HG02938 (cell line): ENCODE measurements at regions not wholly inside any gene's neighbourhood (a gene's known extent, or its start where the extent isn't known, plus 50 kb on each side); places are given as distances from the start of the nearest gene placed in this dataset.
"Not testable (repeated sequence)": the region's sequence is repeated elsewhere in the genome, so short reads cannot be mapped to it uniquely, and the experiment has no call there.

Source experiments
- ATAC-seq: cut with Tn5 transposase; IDR thresholded peaks from one replicate; pipeline ENCODE4 v1.9.1; 2021; ENCODE audit warnings: mild to moderate bottlenecking, moderate library complexity; ENCODE audit not compliant: unreplicated experiment

DNA sequence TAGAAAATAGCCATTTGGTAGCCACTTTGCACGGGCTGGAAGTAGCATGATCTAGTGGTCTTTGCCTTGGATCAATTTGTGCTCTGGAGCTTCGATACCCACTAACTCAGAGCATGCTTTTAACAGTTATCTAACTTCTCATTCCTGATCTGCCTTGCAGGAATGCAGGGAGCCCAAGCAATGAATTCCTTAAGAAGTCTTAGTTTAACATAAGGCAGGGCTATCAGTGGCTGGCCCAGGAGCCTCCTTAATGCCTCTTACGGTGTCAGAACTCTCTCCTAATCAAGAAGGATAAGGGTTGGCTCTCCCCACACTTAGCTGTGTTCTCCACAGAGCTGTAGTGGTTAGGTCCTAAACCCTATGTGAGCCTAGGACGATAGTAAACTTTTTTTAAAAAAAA, 95.8 kb upstream of the TBCA start:
- no peak for ATAC-seq

DNA sequence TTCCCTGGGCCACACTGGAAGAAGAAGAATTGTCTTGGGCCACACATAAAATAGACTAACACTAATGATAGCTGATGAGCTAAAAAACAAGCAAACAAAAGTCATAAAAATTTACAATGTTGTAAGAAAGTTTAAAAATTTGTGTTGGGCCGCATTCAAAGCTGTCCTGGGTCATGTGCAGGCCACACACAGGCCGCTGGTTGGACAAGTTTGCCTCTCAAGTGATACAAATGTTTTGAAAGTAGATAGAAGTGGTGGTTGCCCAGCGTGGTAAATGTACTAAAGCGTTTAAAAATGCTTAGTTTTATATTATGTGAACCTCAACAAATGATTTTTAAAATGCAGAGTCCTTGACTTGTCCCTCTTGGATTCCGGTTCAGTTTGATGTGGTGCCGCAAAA, 94.9 kb upstream of the TBCA start:
- ATAC-seq: no peak

DNA sequence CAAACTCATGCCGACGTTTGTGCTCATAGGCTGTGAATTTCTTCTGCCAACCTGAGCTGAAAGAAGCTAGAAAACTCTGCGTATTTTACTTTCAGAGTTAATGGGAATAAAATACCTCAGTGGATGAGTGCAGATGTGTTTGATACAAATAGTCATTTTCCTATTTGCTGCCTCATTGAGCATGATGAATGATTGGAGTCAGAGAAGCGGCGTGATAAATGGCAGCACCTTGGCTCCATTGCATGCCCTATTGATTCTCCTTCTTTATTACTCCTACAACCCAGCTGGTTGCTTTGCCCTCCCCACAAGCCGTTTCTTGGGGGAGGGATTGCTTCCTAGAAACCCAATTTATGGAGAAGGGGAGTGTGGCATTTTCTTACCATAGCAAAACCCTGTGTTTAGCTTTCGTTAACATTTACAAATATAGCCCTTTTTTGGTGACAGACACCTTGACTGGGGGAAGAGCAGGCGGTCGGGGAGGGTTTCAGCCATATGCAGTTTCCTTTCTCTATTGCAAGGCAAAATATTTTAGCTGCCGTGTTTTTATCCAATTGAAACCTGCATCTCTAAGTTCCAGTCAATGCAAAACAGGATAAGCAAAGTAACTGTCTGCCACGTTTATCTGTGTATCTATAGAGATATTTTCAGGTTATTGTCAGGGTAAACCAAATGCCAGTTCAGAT, 93.1 kb upstream of the TBCA start:
- ATAC-seq: no peak

DNA sequence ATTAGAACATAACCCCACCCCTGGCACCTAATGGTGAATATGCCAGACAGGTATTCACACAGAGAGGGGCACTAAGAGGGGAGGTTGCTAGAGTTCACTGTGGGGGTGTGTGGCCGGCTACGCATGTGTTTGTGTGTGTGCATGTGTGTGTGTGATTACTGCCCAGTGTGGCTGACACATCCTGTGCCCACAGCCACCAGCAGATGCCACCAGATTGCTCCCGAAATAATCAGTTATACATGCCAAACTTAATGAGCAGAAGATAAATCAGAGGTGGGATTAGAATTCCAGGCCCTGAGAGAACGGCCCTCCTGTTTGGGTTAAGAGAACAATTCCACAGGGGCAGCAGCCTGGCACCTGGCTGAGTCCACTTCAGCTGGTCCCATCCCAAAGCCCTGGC, 91.8 kb upstream of the TBCA start:
- no peak for ATAC-seq

DNA sequence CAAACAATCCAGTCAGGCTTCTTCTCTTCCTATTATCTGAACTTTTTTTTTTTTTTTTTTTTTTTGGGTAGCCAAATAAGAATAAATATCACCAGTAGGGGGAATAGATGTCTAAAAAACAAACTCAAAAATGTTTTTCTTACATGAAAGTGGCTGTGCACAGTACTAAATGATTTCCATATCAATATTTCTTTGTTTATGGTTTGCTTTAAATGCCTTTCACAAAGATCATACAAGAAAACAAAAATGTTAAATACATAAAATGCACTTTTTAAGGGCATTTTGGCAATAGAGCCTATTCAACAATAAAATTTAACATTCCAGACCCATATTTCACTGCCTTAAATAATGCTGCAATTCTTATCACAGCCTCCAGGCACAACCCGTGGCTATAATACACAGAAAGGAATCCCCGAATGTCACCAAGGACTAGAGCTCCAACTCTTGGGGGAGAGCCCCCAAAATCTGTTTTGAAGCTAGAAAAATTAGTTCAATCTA, 91.1 kb upstream of the TBCA start:
- ATAC-seq: no peak

DNA sequence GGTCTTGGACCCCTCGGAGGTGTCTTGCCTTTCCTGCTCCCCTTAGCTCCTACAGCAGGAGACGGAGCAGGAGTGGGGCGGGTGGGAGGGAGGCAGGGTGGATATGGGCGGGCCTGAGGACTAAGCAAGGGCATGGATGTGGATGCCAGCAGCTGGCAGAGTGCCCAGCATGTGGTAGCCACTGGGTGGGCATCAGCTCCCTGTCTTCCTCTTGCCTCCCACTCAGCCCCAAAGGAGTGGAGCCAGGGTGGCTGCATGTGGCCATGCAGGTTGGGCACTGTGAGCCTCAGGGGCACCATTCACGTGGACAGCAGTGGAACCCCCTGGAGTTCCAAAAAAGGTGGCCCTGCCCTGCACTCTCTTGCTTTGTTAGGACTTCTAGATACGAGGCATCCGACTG, 90.1 kb upstream of the TBCA start:
- ATAC-seq: no peak

DNA sequence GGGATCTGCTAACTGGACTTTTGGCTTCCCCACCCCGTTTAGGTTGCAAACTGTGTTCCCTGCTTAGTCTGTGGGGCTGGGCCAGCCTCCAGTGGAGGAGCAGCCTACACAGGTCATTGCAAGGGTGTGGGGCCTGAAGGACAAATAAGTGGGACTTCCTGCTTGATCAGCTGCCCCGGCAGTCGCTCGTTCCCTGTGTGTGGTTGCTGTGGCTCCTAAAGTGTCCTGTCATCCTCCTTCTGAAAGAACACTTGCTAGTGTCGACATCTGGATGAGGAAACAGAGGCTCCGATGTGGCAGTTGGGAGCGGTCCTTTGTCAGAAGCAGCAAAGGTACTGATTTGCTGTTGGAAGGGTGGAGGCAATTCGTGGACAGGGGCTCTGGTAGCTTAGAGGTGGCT, 88.9 kb upstream of the TBCA start:
- no peak for ATAC-seq

DNA sequence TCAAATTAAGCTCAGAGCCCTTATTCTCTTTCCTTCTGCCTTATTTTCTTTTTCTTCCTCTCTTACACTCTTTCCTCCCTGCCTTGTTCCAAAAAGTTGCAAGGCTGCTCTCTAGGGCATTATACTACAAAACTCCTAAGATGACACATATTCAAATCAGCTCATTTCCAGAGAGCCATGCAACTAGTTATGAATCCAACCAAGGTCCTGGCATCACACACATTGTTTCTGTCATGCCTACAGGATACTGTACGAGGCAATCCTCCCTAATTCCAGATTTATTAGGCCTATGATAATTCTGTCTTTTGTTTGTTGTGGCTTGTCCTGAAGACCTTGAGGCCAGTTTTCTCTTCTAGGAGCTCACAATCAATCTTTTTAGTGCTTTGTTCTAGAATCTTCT, 87.0 kb upstream of the TBCA start:
- no peak for ATAC-seq

DNA sequence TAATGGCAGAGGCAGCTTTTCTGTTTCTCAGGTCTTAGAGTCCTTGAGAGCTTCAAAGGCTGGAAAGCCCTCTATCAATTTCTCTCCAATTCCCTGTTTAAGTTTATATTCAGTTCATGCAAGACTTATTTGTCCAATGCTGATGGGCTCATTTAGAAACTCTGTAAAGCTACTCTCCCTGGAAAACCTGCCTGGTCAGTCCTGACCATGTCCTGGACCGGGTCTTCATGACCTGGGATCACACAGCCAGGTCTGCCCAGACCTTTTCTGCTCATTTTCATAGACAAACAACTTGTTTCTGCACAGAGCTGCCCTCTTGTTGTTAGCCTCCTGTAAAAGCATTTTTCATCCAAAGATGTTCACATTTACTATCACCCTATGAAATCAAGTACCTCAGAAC, 85.4 kb upstream of the TBCA start:
- ATAC-seq: no peak

DNA sequence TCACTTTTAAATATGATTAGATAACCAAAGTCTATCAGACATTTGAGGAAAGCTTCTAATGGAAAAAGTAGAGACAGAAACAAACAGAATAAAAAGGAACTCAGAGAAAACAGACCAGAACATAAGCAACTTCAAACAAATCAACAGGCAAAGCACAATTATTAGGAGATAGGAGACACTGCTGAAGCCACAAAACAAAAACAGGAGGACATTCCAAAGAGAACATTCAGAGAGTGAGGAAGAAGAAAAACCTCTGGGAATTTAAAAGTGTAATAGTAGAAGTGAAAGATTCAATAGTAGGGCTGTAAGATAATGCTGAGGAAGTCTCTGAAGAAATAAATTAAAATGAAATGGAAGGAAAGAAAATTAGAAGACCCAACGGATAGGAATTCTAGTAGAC, 83.2 kb upstream of the TBCA start:
- no peak for ATAC-seq

DNA sequence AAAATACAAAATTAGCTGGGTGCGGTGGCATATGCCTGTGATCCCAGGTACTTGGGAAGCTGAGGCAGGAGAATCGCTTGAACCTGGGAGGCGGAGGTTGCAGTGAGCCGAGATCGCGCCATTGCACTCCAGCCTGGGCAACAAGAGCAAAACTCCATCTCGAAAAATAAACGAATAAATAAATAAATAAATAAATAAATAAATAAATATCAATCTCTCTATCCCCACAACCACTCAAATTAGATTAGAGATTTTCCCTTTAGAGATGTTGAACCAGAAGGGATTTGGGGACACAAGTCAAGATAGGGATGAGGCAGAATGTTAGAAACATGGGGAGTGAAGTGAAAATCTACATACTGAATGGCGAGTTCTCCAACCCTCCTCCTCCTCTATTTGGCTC, 82.5 kb upstream of the TBCA start:
- ATAC-seq: not testable (repeated sequence)

DNA sequence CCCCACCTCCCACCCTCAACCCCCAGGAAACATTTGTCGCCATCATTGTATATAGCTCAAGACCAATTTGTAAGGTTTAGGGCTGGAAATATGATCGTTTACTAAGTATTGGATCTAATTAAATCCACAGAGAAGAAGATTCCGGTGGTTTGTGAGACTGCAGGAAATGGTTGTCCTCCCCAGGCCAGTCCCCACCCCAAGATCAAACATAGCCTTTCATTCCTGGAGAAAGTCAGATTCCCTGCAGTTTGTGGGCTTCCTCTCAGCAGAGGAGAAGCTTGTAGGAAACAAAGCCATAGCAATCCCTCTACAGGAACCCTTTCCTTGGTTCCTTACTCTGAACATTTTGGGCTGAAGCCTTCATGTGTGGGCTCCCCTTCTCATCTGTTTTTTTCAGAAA, 79.2 kb upstream of the TBCA start:
- no peak for ATAC-seq

DNA sequence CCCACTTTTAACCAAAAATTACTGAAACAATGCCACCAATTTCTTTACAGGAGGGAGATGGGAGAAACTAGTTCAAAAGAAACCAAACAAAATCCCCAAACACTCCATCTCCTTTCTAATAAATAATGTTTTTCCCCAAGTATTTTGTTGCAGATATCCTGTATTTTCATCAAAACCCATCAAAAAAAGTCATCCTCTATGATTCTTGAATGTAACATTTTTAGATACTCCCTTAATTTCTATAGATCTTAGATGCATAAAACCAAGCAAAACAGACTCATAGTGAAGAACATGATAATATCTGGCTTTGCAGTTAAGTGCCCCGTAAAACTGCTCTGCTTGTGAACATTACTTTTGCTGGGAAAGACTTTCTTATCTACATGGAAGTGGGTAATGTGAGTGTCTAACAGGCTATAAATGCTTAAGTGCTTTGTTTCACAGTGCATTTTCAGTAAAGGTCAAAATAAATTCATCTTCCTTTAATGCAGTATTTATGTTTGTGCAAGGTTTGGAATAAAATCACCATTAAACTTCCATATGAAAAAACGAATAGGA, 77.3 kb upstream of the TBCA start:
- no peak for ATAC-seq

DNA sequence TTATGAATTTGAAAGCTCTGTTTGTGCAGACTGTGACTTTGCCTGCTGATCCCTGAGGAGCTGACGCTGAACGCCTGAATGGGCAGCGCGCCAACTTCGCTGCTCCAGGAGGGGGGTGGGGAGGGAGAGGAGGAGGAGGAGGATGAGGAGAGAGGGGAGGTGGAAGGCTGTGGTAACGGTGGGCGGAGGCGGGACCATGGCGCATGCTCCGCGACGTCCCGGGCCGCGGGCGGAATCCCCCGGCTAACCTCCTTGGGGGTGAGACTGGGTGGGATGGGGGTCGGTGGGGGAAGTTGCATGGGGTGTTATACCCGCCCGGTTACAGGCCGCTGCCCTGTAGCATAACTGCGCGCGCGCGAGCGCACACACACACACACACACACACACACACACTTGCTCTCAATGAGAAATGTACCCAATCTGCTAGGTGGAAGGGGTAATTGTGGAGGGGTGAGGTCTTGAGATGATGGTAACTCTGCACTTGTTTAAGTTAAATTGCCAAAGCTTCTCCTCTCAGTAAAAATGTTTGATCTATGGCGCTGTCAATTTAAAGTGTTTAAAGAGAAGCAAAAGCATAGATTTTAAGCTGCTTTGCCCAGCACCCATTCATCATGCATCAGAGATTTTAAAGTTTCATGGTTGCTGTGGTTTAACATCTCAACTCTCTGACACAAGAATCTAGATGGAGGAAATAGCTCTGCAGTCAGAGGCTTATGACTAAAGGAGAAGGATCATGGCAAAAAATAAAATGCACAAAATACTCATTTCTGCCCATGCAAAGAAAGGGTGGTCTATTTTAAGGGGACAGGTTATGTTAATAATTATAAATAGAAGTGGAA, 76.6 kb upstream of the TBCA start:
- ATAC-seq: peak; percentile 90

DNA sequence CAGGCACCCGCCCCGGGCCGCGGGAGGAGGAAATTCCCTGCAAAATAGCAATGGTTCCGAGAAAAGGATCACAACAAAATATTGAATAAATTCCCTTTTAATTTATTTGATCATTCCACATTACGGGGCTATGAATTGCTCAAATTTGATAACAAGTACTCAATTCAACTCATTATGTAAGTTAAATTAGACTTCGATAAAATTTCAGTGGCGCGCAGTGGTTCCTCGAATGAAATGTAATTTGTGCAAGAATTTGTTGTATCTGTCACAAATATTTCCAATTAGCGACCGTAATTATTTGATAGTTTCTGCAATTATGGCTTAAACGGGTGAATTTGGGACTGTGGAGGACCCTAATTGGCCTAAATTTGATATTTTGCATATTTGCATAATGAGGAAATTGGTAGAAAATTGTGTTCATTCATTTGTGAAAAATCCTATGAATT, 76.0 kb upstream of the TBCA start:
- no peak for ATAC-seq

DNA sequence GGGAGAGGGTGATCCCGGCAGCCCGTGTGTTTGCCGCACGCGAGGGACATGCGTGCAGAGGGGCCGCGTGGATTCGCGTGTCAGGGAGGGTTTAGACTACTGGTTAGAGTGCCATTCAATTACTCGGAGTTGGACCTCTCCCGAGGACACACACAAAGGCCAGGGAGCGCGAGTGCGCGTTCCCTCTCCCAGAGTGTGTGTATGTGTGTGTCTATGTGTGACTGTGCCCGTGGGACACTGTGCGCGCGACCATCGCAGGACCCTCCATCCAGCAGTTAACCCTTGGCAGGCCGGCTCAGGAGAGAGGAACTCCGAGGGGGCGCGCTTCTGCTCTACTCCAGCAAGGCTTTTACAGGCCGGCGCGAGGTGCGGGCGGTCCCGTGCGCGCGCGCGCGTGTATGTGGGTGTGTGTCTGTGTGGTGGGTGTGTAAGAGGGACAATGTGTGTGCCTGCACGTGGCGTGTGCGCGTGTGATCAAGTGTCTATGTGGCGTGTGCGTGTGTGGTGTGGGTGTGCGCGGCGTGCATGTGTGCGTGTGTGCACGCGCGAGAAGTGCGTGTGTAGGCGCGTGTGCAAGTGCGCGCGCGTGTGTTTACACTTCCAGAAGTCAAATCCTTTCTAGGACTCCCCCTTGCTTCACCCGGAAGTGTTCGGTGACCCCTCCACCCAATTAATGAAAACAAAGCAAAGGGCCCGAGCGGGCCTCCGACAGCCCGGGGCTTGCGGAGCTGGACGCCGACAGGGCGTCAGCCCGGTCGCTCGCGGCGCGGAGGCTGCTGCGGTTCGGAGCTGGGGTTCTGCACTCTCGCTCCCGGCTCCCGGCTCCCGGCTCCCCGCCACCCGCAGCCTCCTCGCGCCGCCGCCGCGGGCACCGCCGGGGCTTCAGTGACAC, 75.3 kb upstream of the TBCA start:
- ATAC-seq: no peak

DNA sequence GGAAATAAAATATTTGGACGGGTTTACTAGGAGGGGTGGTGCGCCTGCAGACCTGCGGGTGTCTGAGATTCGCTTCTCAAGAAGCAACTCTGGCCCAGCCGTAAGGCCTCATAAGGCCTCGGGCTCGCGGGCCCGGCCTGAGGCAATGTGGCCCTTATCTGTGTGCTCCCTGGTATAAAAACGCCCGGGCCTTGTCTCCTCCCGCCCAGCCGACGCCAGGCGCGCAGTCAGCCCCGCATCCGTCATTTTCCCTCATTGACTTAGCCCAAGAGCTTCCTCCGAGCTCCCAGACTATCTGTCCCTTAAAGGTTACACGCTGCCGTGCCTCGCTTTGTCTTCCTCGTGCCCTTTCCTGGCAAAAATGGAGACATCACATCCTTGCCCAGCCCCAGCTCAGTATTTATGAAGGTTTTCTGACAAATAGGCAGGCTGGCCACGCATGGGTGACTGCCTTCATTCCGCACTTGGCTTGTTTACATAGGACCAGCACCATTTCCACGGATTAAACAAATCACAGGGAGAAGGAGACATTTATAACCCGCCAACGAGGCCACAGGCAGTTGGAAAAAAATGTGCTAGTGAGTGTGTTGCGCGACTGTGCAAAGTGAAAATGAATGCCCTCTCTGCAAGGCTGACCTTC, 74.5 kb upstream of the TBCA start:
- ATAC-seq: no peak

DNA sequence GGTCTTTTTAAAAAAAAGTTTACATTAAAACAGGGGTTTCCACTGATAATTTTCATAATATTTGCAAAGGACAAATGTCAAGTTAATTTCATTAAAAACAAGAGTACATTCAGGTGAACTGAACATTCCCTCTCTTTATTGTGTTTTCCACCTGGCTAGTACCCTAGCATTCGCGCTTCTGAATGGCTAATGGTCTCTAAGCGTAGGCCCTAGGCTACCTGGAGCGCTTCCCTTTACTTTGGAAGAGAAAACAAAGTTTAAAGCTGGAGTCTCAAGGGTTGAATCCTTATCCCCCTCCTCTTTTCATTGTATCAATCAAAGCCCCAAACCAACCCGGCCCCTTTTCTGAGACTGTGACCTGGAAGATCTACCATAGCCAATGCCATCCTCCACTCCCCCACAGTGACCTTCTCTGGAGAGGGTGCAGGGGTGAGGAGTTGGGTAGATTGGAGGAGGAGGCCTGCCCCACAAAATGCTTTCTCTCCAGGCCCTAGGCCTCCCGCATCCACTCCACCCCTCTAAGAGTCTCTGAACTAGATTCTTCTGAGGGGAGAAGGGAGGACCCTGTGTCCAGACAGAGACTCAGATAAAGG, 73.3 kb upstream of the TBCA start:
- no peak for ATAC-seq

DNA sequence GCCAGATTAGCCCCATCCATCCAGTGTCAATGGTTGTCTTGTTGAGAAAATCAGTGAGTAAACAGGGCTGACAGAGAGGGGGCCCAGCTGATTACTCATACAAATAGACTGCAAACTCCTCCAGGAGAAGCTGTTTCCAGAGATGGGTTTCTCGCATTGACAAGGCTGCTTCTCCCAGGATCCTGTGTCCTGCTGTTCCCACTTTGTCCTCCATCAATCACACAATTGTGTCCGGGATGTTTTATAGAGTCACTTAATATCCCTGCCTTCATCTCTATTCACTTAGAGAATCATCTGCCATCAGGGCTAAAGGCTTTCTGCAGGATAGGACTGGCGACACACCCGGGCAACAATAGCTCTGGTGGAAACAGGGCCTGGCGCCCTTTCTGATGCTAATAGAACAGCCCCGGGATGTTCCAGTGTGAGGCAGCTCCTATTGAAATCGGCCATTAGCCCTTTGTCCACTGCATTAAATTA, 71.7 kb upstream of the TBCA start:
- ATAC-seq: no peak

DNA sequence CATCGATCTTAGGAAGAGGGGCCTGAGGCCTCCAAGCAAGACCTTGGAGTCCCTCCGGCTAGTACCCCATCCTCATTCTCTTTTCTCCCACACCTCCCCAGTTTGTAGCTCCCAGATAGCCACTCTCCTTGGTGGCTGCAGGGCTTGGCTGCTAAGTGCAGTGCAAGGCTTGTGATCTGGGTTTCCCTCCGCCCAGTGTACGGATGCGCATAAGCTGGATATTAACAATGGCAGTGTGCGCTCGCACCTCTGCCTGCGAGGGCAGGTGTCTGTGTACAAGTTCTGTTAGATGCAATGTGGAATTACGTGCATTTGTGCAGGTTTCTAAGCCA, 71.0 kb upstream of the TBCA start:
- no peak for ATAC-seq
